H9 (cell line): ENCODE measurements at regions not wholly inside any gene's neighbourhood (a gene's known extent, or its start where the extent isn't known, plus 50 kb on each side); places are given as distances from the start of the nearest gene placed in this dataset.

Experiments
- DNase-seq: peaks from one replicate; pipeline ENCODE4 v3.0.0-alpha.2; 2017
- H2AFZ ChIP-seq: one replicate; pipeline ENCODE4 v1.6.1; 2013; ENCODE audit warnings: mild to moderate bottlenecking, low read length, control low read depth, moderate library complexity
- H2AK5ac ChIP-seq: 2 replicates; pipeline ENCODE4 v1.6.1; 2013; ENCODE audit warnings: low read length, control low read depth, mixed read lengths; ENCODE audit not compliant: insufficient read length
- H2BK120ac ChIP-seq: one replicate; pipeline ENCODE4 v1.6.1; 2013; ENCODE audit warnings: low read depth, mild to moderate bottlenecking, low read length, control low read depth, inconsistent platforms; ENCODE audit not compliant: poor library complexity, severe bottlenecking
- H2BK12ac ChIP-seq: 2 replicates; pipeline ENCODE4 v1.6.1; 2013; ENCODE audit warnings: low read length, control low read depth, mixed read lengths, low read depth; ENCODE audit not compliant: insufficient read length
- H2BK15ac ChIP-seq: 2 replicates; pipeline ENCODE4 v1.6.1; 2013; ENCODE audit warnings: low read depth, low read length, control low read depth
- H2BK20ac ChIP-seq: one replicate; pipeline ENCODE4 v1.6.1; 2013; ENCODE audit warnings: low read depth, mild to moderate bottlenecking, low read length, control low read depth, inconsistent platforms; ENCODE audit not compliant: poor library complexity, severe bottlenecking
- H2BK5ac ChIP-seq: 2 replicates; pipeline ENCODE4 v1.6.1; 2013; ENCODE audit warnings: low read length, control low read depth, mixed read lengths; ENCODE audit not compliant: insufficient read length
- H3K14ac ChIP-seq: 2 replicates; pipeline ENCODE4 v1.6.1; 2013; ENCODE audit warnings: low read length, control low read depth; ENCODE audit not compliant: insufficient read depth
- H3K18ac ChIP-seq: 2 replicates; pipeline ENCODE4 v1.6.1; 2013; ENCODE audit warnings: low read depth, mild to moderate bottlenecking, mixed read lengths, low read length, control low read depth; ENCODE audit not compliant: insufficient read length
- H3K23ac ChIP-seq: 2 replicates; pipeline ENCODE4 v1.6.1; 2013; ENCODE audit warnings: low read length, control low read depth, mixed read lengths, low read depth; ENCODE audit not compliant: insufficient read length
- H3K23me2 ChIP-seq: 2 replicates; pipeline ENCODE4 v1.6.1; 2013; ENCODE audit warnings: low read depth, mild to moderate bottlenecking, mixed read lengths, low read length, control low read depth; ENCODE audit not compliant: insufficient read length, poor library complexity, severe bottlenecking
- H3K27ac ChIP-seq: 2 replicates; pipeline ENCODE4 v1.5.1; 2013; ENCODE audit warnings: low read length, control low read depth, mixed read lengths, low read depth; ENCODE audit not compliant: insufficient read length
- H3K27me3 ChIP-seq: 2 replicates; pipeline ENCODE4 v1.6.1; 2013; ENCODE audit warnings: low read length, control low read depth, inconsistent platforms; ENCODE audit not compliant: insufficient read depth
- H3K4ac ChIP-seq: 2 replicates; pipeline ENCODE4 v1.6.1; 2013; ENCODE audit warnings: low read depth, mild to moderate bottlenecking, control low read depth, inconsistent platforms, low read length, moderate library complexity
- H3K4me1 ChIP-seq: 2 replicates; pipeline ENCODE4 v1.6.1; 2013; ENCODE audit warnings: low read length, control low read depth, inconsistent platforms; ENCODE audit not compliant: insufficient read depth
- H3K4me2 ChIP-seq: 2 replicates; pipeline ENCODE4 v1.6.1; 2013; ENCODE audit warnings: low read length, control low read depth, mixed read lengths; ENCODE audit not compliant: insufficient read length, insufficient read depth
- H3K56ac ChIP-seq: 2 replicates; pipeline ENCODE4 v1.6.1; 2013; ENCODE audit warnings: low read depth, mild to moderate bottlenecking, mixed read lengths, low read length, control low read depth; ENCODE audit not compliant: insufficient read length
- H3K79me1 ChIP-seq: 2 replicates; pipeline ENCODE4 v1.6.1; 2013; ENCODE audit warnings: low read depth, mild to moderate bottlenecking, moderate library complexity, low read length, control low read depth, inconsistent platforms; ENCODE audit not compliant: insufficient read depth, poor library complexity, severe bottlenecking
- H3K79me2 ChIP-seq: 2 replicates; pipeline ENCODE4 v1.6.1; 2013; ENCODE audit warnings: low read length, control low read depth, inconsistent platforms; ENCODE audit not compliant: insufficient read depth
- H3K9ac ChIP-seq: 2 replicates; pipeline ENCODE4 v1.6.1; 2013; ENCODE audit warnings: low read length, control low read depth, mixed read lengths; ENCODE audit not compliant: insufficient read length; ENCODE audit errors: extremely low read depth
- H3K9me3 ChIP-seq: one replicate; pipeline ENCODE4 v1.6.1; 2013; ENCODE audit warnings: low read depth, low read length, inconsistent platforms; ENCODE audit not compliant: control insufficient read depth
- H3T11ph ChIP-seq: one replicate; pipeline ENCODE4 v1.6.1; 2013; ENCODE audit warnings: mild to moderate bottlenecking, low read length, control low read depth, inconsistent platforms
- H4K20me1 ChIP-seq: one replicate; pipeline ENCODE4 v1.6.1; 2013; ENCODE audit not compliant: control insufficient read depth, insufficient read length, insufficient read depth
- H4K5ac ChIP-seq: 2 replicates; pipeline ENCODE4 v1.6.1; 2013; ENCODE audit warnings: low read depth, mild to moderate bottlenecking, mixed read lengths, low read length, control low read depth; ENCODE audit not compliant: insufficient read length
- H4K8ac ChIP-seq: replicated peaks from 2 replicates; pipeline ENCODE4 v1.6.1; 2013; ENCODE audit warnings: low read length, control low read depth, mixed read lengths, low read depth; ENCODE audit not compliant: insufficient read length
- H4K91ac ChIP-seq: 2 replicates; pipeline ENCODE4 v1.6.1; 2013; ENCODE audit warnings: low read depth, mild to moderate bottlenecking, moderate library complexity, mixed read lengths, low read length, control low read depth; ENCODE audit not compliant: insufficient read length
- H3K27ac Mint-ChIP-seq, 3 experiments: 2 replicates in 2 of 3; 3 replicates in 1 of 3; pipeline ENCODE4 v1.8.0; 2020 to 2021; ENCODE audit warnings: mixed read lengths in 3 of 3, mild to moderate bottlenecking in 1 of 3, moderate library complexity in 1 of 3
- H3K27me3 Mint-ChIP-seq: 2 replicates; pipeline ENCODE4 v1.8.0; 2021; ENCODE audit warnings: low read depth, mild to moderate bottlenecking, moderate library complexity, mixed read lengths
- H3K36me3 Mint-ChIP-seq, 3 experiments: 2 replicates in 2 of 3; 3 replicates in 1 of 3; pipeline ENCODE4 v1.8.0; 2020 to 2021; ENCODE audit warnings: low read depth in 3 of 3, mixed read lengths in 3 of 3; ENCODE audit not compliant: insufficient read depth in 1 of 3
- H3K4me1 Mint-ChIP-seq, 2 experiments: 2 replicates each; pipeline ENCODE4 v1.8.0; 2020; ENCODE audit warnings: mixed read lengths in 2 of 2
- H3K4me3 Mint-ChIP-seq, 2 experiments: 2 replicates in 1 of 2; 3 replicates in 1 of 2; pipeline ENCODE4 v1.8.0; 2020 to 2021; ENCODE audit warnings: mild to moderate bottlenecking in 2 of 2, mixed read lengths in 2 of 2, moderate library complexity in 1 of 2
- H3K9me3 Mint-ChIP-seq, 2 experiments: 2 replicates in 1 of 2; 3 replicates in 1 of 2; pipeline ENCODE4 v1.8.0; 2020; ENCODE audit warnings: mild to moderate bottlenecking in 2 of 2, mixed read lengths in 2 of 2, moderate library complexity in 1 of 2
- CTCF ChIP-seq: fragments of 200-600 bp; sonication (generic); conservative IDR thresholded peaks from 3 replicates; pipeline ENCODE4 v1.8.0; 2021; ENCODE audit warnings: antibody characterized with exemption, mild to moderate bottlenecking
- WGBS: extraction: QIAGEN DNeasy Blood & Tissue Kit; methylation state at CpG from one replicate; pipeline ENCODE4 v1.1.7; 2013; ENCODE audit warnings: missing lambda C conversion rate, low lambda C conversion rate, mixed read lengths; ENCODE audit not compliant: insufficient read length; ENCODE audit errors: extremely low coverage; 5-methylcytosine and 5-hydroxymethylcytosine counted together

GRCh38 chr6:134701301-134701700 is 248.6 kb downstream of the ALDH8A1 start:
- H3K27me3 ChIP-seq, result no peaks in the 10 kb centered on the region
- Mint-ChIP-seq H3K27me3 (no peaks in the 10 kb centered on the region), H3K4me3 (no peak overlapping the region), H3K27ac (0 out of 7 replicates have a peak overlapping the region, but pooled peaks of 1 of the 3 experiments have one; percentile 17), H3K9me3 (no peaks in the 10 kb centered on the region; a peak in 1 of 5 replicates), H3K4me1 (peaks cover 8 to 11% of the 10 kb centered on the region in 2 experiments), H3K36me3 (no peaks in the 10 kb centered on the region; a peak in 1 of 7 replicates)
- no peak overlapping the region for H3K9ac ChIP-seq
- no peaks in the 10 kb centered on the region for H3K79me1 ChIP-seq
- H3K79me2 ChIP-seq, result no peaks in the 10 kb centered on the region; the same call in 1 of the 2 replicates
- H4K8ac ChIP-seq, result no peak overlapping the region
- no peak for TF ChIP-seq CTCF
- no peak overlapping the region for H2BK5ac ChIP-seq
- H2AK5ac ChIP-seq, result no peak overlapping the region
- H3K56ac ChIP-seq, result no peak overlapping the region
- no peak overlapping the region for H4K5ac ChIP-seq
- H3T11ph ChIP-seq, result no peak overlapping the region
- WGBS, result no CpG with 5 or more reads among the region's 1 CpG
- no peak overlapping the region for H2BK20ac ChIP-seq
- H2BK12ac ChIP-seq, result no peak overlapping the region
- no peaks in the 10 kb centered on the region; the same call in 1 of the 2 replicates for H3K4me1 ChIP-seq
- DNase-seq, result no peak
- H3K18ac ChIP-seq, result no peak overlapping the region
- H3K9me3 ChIP-seq, result no peaks in the 10 kb centered on the region
- H3K23me2 ChIP-seq, result no peaks in the 10 kb centered on the region
- H4K91ac ChIP-seq, result no peak overlapping the region
- no peak overlapping the region for H2BK15ac ChIP-seq
- no peak overlapping the region for H2AFZ ChIP-seq
- H3K4me2 ChIP-seq, result no peak overlapping the region
- H4K20me1 ChIP-seq, result no peaks in the 10 kb centered on the region
- H3K23ac ChIP-seq, result no peak overlapping the region
- H3K27ac ChIP-seq, result no peak overlapping the region
- H3K4ac ChIP-seq, result no peak overlapping the region
- H3K14ac ChIP-seq, result no peak overlapping the region
- no peak overlapping the region for H2BK120ac ChIP-seq
